ENCODE measurements at regions not wholly inside any gene's neighbourhood (a gene's known extent, or its start where the extent isn't known, plus 50 kb on each side); places are given as distances from the start of the nearest gene placed in this dataset.
"Not testable (repeated sequence)": the region's sequence is repeated elsewhere in the genome, so short reads cannot be mapped to it uniquely, and the experiment has no call there.

DNA sequence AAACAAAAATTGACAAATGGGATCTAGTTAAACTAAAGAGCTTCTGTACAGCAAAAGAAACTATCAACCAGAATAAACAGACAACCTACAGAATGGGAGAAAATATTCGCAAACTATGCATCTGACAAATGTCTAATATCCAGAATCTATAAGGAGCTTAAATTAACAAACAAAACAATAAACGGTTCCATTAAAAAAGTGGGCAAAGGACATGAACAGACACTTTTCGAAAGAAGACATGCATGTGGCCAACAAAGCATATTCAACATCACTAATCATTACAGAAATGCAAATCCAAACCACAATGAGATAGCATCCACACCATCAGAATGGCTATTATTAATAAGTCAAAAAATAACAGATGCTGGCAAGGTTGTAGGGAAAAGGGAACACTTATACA is 50.5 kb upstream of the MED13L start:
- H3K27me3 ChIP-seq (ENCODE audit: insufficient read depth, low read length); H3K4me1 ChIP-seq (ENCODE audit: insufficient read depth, low read length); H3K4me3 ChIP-seq (ENCODE audit: low read length); H2AFZ ChIP-seq (ENCODE audit: low read depth, low read length); H3K36me3 ChIP-seq (ENCODE audit: insufficient read depth, low read length); H3K9me3 ChIP-seq (ENCODE audit: low read length): not testable (repeated sequence)

DNA sequence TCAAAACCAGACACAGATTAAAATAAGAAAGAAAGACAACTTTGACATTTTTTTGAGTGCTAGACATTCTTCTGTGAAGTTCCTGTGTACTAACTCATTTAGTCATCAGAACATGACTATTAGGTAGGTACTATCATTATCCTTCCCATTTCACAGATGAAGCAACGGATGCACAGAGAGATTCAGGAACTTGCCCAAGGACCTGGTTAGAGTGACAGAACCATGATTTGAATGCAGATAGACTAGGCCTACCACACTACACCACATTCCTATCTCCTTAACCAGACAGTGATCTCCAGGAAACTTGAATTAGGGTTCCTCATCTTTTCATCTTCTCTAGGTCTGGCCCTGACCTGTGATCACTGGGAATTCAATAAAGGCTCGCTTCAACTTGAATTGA is 54.4 kb upstream of the MED13L start:
- Histone ChIP-seq H3K36me3 (ENCODE audit: insufficient read depth, low read length) (no peaks in the 10 kb centered on the region), H3K9me3 (ENCODE audit: low read length) (no peaks in the 10 kb centered on the region), H3K4me3 (ENCODE audit: low read length) (no peak overlapping the region), H3K27me3 (ENCODE audit: insufficient read depth, low read length) (no peaks in the 10 kb centered on the region), H3K4me1 (ENCODE audit: insufficient read depth, low read length) (no peaks in the 10 kb centered on the region), H2AFZ (ENCODE audit: low read depth, low read length) (no peak overlapping the region)

DNA sequence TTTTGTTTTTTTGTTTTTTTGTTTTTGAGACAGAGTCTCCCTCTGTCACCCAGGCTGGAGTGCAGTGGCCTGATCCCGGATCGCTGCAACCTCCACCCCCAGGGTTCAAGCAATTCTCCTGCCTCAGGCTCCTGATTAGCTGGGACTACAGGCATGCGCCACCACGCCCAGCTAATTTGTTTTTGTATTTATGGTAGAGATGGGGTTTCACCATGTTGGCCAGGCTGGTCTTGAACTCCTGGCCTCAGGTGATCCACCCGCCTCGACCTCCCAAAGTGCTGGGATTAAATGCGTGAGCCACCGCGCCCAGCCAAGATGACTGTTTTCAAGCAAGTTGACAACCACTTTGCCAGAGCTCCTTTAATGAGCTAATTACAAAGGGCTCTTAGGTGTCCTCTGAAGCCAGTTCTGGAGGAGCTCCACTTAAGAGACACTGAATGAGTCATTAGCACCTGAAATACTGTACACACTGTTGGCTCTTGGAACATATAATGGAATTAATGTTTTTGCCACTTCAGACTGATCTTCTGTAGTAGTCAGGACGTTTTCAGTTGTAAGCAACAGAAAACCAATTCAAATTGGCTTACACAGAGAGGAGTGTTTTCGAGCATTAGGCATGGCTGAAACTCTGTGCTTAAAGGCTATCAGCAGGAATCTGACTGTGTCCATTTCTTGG is 55.4 kb upstream of the MED13L start:
- Histone ChIP-seq H3K27me3 (ENCODE audit: insufficient read depth, low read length) (no peaks in the 10 kb centered on the region), H3K9me3 (ENCODE audit: low read length) (no peaks in the 10 kb centered on the region), H3K4me3 (ENCODE audit: low read length) (no peak overlapping the region), H3K4me1 (ENCODE audit: insufficient read depth, low read length) (no peaks in the 10 kb centered on the region), H3K36me3 (ENCODE audit: insufficient read depth, low read length) (no peaks in the 10 kb centered on the region), H2AFZ (ENCODE audit: low read depth, low read length) (no peak overlapping the region)

DNA sequence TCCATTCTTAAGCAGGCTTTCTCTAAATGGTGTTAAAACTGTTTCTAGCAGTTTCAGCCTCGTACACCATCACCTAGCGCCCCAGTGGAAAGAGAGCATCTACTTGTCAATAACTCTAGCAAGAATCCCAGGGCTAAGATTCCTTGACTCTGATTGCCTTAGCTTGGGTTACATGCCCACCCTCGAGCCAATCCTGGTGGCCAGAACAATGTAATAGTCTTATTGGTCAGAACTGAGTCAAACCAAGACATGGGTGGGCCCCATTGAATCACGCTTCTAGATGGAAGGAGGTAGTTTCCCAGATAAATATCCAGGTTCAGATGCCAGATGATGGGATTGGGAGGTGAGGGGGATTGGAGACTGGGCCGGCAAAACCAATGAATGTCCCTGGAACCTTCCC is 55.9 kb upstream of the MED13L start:
- Histone ChIP-seq H3K36me3 (ENCODE audit: insufficient read depth, low read length) (no peaks in the 10 kb centered on the region), H3K4me3 (ENCODE audit: low read length) (no peak overlapping the region), H3K27me3 (ENCODE audit: insufficient read depth, low read length) (no peaks in the 10 kb centered on the region)

DNA sequence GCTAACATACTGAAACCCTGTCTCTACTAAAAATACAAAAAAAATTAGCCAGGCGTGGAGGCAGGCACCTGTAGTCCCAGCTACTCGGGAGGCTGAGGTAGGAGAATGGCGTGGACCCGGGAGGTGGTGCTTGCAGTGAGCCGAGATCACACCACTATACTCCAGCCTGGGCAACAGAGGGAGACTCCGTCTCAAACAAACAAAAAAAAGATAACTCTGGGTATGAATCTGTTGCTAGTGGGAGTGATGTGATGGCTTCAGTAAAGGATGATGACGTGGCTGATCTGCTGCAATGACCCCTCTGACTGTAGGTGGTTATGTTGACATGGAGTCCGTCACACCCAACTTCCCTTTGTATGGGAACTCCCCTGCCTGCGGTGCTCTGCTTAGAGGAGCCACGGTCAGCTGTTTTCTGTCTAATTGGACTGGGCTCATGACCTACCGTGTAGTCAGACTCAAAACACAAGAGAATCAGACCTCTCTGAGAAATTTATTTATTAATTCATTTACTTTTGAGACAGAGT is 59.1 kb upstream of the MED13L start:
- no peaks in the 10 kb centered on the region for H3K9me3 ChIP-seq (ENCODE audit: low read length)
- no peaks in the 10 kb centered on the region for H3K4me1 ChIP-seq (ENCODE audit: insufficient read depth, low read length)
- H3K4me3 ChIP-seq (ENCODE audit: low read length): no peak overlapping the region
- H3K27me3 ChIP-seq (ENCODE audit: insufficient read depth, low read length): no peaks in the 10 kb centered on the region
- no peaks in the 10 kb centered on the region for H3K36me3 ChIP-seq (ENCODE audit: insufficient read depth, low read length)
- H2AFZ ChIP-seq (ENCODE audit: low read depth, low read length): no peak overlapping the region

More for the DNA sequence above, 55.9 kb upstream of the MED13L start:
- Histone ChIP-seq H3K4me1 (ENCODE audit: insufficient read depth, low read length) (no peaks in the 10 kb centered on the region), H2AFZ (ENCODE audit: low read depth, low read length) (no peak overlapping the region), H3K9me3 (ENCODE audit: low read length) (no peaks in the 10 kb centered on the region)

DNA sequence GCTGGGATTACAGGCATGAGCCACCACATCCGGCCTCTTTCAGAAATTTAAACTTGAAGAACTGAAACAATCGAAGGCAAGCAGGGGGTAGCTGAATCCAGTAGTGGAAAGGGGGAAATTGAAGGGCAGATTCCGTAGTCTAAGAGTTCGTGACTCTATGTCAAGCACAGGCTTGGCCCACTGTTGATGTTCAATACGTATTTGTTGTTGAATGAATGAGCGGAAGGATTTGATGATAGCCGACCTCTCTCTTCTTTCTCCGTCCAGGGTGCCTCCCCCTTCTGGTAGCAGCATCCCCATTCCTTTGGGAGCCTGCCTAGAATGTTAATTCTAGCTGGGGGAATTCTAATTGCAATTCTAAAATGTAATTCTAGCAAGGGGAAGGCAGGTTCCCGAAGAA is 59.8 kb upstream of the MED13L start:
- Histone ChIP-seq H3K27me3 (ENCODE audit: insufficient read depth, low read length) (no peaks in the 10 kb centered on the region), H3K4me3 (ENCODE audit: low read length) (no peak overlapping the region), H3K4me1 (ENCODE audit: insufficient read depth, low read length) (no peaks in the 10 kb centered on the region), H3K36me3 (ENCODE audit: insufficient read depth, low read length) (no peaks in the 10 kb centered on the region), H2AFZ (ENCODE audit: low read depth, low read length) (no peak overlapping the region), H3K9me3 (ENCODE audit: low read length) (no peaks in the 10 kb centered on the region)

DNA sequence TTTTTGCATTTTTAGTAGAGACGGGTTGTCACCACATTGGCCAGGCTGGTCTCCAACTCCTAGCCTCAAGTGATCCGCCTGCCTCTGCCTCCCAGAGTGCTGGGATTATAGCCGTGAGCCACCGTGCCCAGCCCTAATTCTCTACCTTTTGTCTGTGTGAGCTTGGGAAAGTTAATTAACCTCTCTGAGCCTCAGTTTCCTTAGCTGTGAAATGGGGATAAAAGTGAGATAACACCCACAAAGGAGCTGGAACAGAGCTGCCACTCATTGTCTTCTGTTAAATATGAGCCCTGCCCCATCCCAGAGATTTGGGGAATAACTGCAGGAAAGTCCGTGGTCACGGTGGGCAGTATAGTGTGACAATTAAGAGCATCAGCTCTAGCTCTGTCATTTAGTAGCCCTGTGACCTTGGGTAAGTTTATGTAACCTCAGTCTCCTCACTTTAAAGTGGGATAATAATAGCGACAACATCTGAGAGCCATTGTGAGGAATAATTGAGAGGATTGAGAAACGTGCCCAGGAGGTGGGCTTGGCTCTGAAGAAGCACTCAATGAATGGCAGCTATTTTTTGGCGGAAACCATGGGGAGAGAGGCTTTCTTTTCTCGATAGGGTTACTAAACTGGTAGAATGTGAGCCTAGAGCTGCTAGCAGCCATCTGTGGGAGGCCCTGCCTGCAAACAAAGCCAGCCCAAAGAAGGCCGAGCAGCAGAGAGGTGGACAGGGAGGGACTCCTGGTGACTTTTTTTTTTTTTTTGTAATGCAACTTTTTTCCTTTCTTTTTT is 60.8 kb upstream of the MED13L start:
- H3K4me3 ChIP-seq (ENCODE audit: low read length): no peak overlapping the region
- H3K36me3 ChIP-seq (ENCODE audit: insufficient read depth, low read length): no peaks in the 10 kb centered on the region
- H3K27me3 ChIP-seq (ENCODE audit: insufficient read depth, low read length): no peaks in the 10 kb centered on the region
- H3K9me3 ChIP-seq (ENCODE audit: low read length): no peaks in the 10 kb centered on the region
- no peaks in the 10 kb centered on the region for H3K4me1 ChIP-seq (ENCODE audit: insufficient read depth, low read length)
- H2AFZ ChIP-seq (ENCODE audit: low read depth, low read length): no peak overlapping the region

DNA sequence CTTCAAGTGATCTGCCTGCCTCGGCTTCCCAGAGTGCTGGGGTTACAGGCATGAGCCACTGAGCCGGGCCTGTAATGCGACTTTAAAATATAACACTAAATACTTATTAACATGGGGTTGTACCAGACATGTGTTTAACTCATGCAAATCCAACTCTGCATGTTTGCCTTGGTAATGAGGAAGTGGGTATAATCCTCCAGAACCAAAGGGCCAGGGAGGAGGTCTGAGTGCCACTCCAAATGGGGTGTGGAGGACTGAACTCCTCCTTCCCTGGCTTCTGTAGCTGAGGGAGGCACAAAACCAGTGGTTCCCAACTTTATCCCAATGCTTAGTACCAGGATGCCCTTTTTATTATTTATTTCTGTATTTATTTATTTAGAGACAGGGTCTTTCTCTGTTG is 61.6 kb upstream of the MED13L start:
- no peaks in the 10 kb centered on the region for H3K36me3 ChIP-seq (ENCODE audit: insufficient read depth, low read length)
- no peaks in the 10 kb centered on the region for H3K4me1 ChIP-seq (ENCODE audit: insufficient read depth, low read length)
- no peaks in the 10 kb centered on the region for H3K27me3 ChIP-seq (ENCODE audit: insufficient read depth, low read length)
- H3K9me3 ChIP-seq (ENCODE audit: low read length): no peaks in the 10 kb centered on the region
- no peak overlapping the region for H3K4me3 ChIP-seq (ENCODE audit: low read length)
- H2AFZ ChIP-seq (ENCODE audit: low read depth, low read length): no peak overlapping the region

DNA sequence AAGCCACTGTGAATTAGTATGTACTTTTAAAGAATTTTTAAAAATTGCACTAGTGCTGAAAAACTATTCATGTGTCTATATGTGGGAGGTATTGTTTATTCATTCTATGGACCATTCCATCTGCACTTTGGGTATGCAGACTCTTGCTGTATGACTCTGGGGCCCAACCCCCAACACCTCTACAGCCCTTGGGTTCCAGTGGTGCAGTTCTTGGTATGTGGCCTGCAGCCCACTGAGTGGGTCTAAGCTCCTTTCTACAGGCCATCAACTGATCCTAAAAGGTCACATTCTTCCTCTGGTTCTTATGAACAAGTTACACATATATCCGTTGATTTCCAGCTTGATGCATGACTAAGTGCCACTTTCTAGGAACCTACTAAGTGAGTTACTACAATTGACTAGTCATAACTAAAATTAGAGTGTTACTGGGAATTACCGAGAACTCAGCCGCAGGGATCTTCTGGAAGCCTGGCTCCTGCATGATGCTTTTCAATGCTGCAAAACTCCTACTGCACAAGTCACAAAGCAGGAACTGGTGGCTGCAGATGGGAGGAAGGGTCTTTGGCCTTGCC is 62.4 kb upstream of the MED13L start:
- no peaks in the 10 kb centered on the region for H3K9me3 ChIP-seq (ENCODE audit: low read length)
- no peaks in the 10 kb centered on the region for H3K36me3 ChIP-seq (ENCODE audit: insufficient read depth, low read length)
- H2AFZ ChIP-seq (ENCODE audit: low read depth, low read length): no peak overlapping the region
- H3K4me1 ChIP-seq (ENCODE audit: insufficient read depth, low read length): no peaks in the 10 kb centered on the region
- H3K4me3 ChIP-seq (ENCODE audit: low read length): no peak overlapping the region
- H3K27me3 ChIP-seq (ENCODE audit: insufficient read depth, low read length): no peaks in the 10 kb centered on the region

DNA sequence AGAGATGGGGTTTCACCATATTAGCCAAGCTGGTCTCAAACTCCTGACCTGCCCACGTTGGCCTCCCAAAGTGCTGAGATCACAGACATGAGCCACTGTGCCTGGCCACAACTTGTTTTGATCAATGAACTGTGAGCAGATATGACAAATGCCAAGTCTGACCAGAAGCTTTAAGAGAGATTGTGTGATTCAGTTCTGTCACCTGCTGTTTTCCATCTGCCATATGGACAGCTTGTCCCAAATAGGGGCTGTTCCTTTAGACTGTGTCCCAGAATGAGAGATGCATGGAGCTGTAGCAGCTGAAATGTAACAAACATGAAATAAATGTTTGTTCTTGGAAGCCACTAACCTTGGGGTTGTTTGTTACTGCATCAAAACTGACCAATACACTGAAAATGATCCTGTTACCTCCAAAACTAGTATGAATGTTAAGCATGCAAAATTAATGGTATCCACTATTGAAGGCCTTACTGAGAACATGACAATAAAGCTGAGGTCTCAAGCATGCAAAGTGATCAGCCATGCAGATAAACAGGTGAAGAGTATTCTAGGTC is 65.9 kb upstream of the MED13L start:
- no peaks in the 10 kb centered on the region for H3K27me3 ChIP-seq (ENCODE audit: insufficient read depth, low read length)
- no peaks in the 10 kb centered on the region for H3K36me3 ChIP-seq (ENCODE audit: insufficient read depth, low read length)
- no peaks in the 10 kb centered on the region for H3K9me3 ChIP-seq (ENCODE audit: low read length)
- no peaks in the 10 kb centered on the region for H3K4me1 ChIP-seq (ENCODE audit: insufficient read depth, low read length)
- H3K4me3 ChIP-seq (ENCODE audit: low read length): no peak overlapping the region
- no peak overlapping the region for H2AFZ ChIP-seq (ENCODE audit: low read depth, low read length)

DNA sequence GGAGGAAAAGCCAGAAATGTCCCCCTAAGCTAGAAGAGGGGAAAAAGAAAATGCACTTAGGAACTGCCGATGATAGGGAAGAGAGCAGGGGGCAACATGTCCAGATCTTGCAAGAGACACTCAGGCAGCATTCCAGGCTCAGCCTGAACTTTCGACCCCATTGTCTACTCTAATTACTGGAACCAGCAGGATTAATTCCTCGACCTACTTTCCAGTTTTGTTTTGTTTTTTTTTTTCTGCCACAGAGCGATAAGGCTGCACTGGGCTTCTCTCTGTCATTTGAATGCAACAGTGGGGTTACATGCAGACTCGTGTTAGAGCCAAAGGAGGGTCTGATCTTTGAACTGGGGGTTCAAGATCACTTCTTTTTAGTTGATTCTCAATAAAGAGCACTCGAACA is 68.7 kb upstream of the MED13L start:
- Histone ChIP-seq H3K4me1 (ENCODE audit: insufficient read depth, low read length) (no peaks in the 10 kb centered on the region), H3K4me3 (ENCODE audit: low read length) (no peak overlapping the region), H3K27me3 (ENCODE audit: insufficient read depth, low read length) (no peaks in the 10 kb centered on the region), H2AFZ (ENCODE audit: low read depth, low read length) (no peak overlapping the region), H3K36me3 (ENCODE audit: insufficient read depth, low read length) (no peaks in the 10 kb centered on the region), H3K9me3 (ENCODE audit: low read length) (no peaks in the 10 kb centered on the region)

DNA sequence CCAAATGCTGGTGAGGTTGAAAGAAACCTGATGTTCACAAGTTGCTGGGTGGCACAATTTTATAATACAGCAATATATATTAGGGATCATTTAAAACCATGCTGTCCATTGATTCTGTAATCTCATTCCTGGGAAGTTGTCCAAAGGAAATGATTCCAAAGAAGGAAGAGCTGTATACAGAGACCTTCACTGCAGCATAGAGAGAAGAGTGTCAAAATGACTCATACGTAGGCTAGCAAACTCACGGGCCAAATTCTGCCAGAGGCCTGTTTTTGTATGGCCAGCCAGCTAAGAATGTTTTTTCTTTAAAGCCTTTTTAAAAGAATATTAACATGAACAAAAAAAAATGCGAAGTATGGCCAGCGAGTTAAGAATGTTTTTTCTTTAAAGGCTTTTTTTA is 69.2 kb upstream of the MED13L start:
- no peak overlapping the region for H2AFZ ChIP-seq (ENCODE audit: low read depth, low read length)
- no peaks in the 10 kb centered on the region for H3K36me3 ChIP-seq (ENCODE audit: insufficient read depth, low read length)
- no peaks in the 10 kb centered on the region for H3K4me1 ChIP-seq (ENCODE audit: insufficient read depth, low read length)
- no peaks in the 10 kb centered on the region for H3K9me3 ChIP-seq (ENCODE audit: low read length)
- H3K4me3 ChIP-seq (ENCODE audit: low read length): no peak overlapping the region
- H3K27me3 ChIP-seq (ENCODE audit: insufficient read depth, low read length): no peaks in the 10 kb centered on the region

DNA sequence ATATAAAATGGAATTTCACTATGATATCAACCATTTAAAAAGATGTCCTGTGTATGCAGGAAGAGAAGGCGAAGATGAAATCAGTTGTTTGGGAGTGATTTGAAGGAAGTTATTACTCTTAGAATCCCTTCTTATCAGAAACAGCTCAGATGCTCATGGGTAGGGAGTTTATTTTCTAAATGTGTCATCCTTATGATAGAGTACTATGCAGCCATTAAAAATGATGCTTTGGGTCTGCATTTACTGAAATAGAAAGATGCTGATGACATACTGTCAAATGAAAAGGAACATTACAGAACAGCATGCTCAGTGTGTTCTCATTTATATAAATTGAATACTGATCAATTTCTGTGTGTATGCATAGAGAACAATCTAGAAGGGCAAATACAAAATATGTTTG is 69.8 kb upstream of the MED13L start:
- Histone ChIP-seq H2AFZ (ENCODE audit: low read depth, low read length) (no peak overlapping the region), H3K4me3 (ENCODE audit: low read length) (no peak overlapping the region), H3K36me3 (ENCODE audit: insufficient read depth, low read length) (no peaks in the 10 kb centered on the region), H3K27me3 (ENCODE audit: insufficient read depth, low read length) (no peaks in the 10 kb centered on the region), H3K9me3 (ENCODE audit: low read length) (no peaks in the 10 kb centered on the region), H3K4me1 (ENCODE audit: insufficient read depth, low read length) (no peaks in the 10 kb centered on the region)
